HCT116 (cell line): ENCODE measurements at regions not wholly inside any gene's neighbourhood (a gene's known extent, or its start where the extent isn't known, plus 50 kb on each side); places are given as distances from the start of the nearest gene placed in this dataset.

Source experiments
- ATAC-seq: fragments of 200-7000 bp; cut with Tn5 transposase; 2 replicates; pipeline ENCODE4 v1.9.1; 2020; ENCODE audit warnings: mild to moderate bottlenecking, moderate library complexity
- BruUV-seq: library from RNA; stranded (reverse); fragments of 400-500 nt; replicated peaks from 2 replicates; lab custom pipeline; 2021; lab: Mats Ljungman, UMichigan
- CTCF ChIA-PET: fragments of 300-600 bp; sonication (Branson Sonifier 250); formaldehyde crosslinking; loops from one replicate; lab custom pipeline; 2021; ENCODE audit warnings: antibody characterized with exemption; lab: Charles Lee
- POLR2A ChIA-PET: fragments of 300-600, 350-600 bp; sonication (Branson Sonifier 250); formaldehyde crosslinking; loops from one replicate; lab custom pipeline; 2021; ENCODE audit warnings: antibody characterized with exemption; lab: Charles Lee
- RAD21 ChIA-PET, 2 experiments: fragments of 300-600 bp; sonication (Branson Sonifier 250); formaldehyde crosslinking; loops; one replicate each; lab custom pipeline; 2023; ENCODE audit warnings: low total read pairs in 2 of 2; ENCODE audit not compliant: uncharacterized antibody in 2 of 2, unreplicated experiment in 2 of 2, low non-redundant PET in 1 of 2; lab: Charles Lee
- DNase-seq: peaks from one replicate; pipeline ENCODE4 v3.0.0-alpha.2; 2010; ENCODE audit warnings: low read depth, low spot score
- H2AFZ ChIP-seq: fragments of 200-600 bp; shearing (Covaris generic), sonication (generic); 2 replicates; pipeline ENCODE4 v1.6.1; 2017; ENCODE audit warnings: low read depth, mixed run types, mixed read lengths, antibody characterized with exemption, low read length; ENCODE audit not compliant: poor library complexity, severe bottlenecking
- H3K27ac ChIP-seq: 2 replicates; pipeline ENCODE4 v1.5.1; 2012; ENCODE audit warnings: low read depth, low read length
- H3K27me3 ChIP-seq: fragments of 200-600 bp; sonication (generic); 2 replicates; pipeline ENCODE4 v1.6.1; 2016; ENCODE audit warnings: mixed run types, low read length, mixed read lengths; ENCODE audit not compliant: insufficient read depth
- H3K36me3 ChIP-seq, 2 experiments: fragments of 200-500 bp in 1 of 2; fragments of 200-600 bp in 1 of 2; sonication (Bioruptor generic) in 1 of 2; sonication (generic) in 1 of 2; 2 replicates each; pipeline versions ENCODE4 v1.5.1 to v1.6.1; 2014 to 2016; ENCODE audit warnings: low read length in 2 of 2, inconsistent platforms in 1 of 2, mixed read lengths in 1 of 2, mixed run types in 1 of 2; ENCODE audit not compliant: insufficient read depth in 2 of 2, control insufficient read depth in 1 of 2
- H3K4me1 ChIP-seq, 2 experiments: fragments of 200-600 bp in 1 of 2; sonication (generic) in 1 of 2; 2 replicates each; pipeline versions ENCODE4 v1.5.1 to v1.6.1; 2012 to 2017; ENCODE audit warnings: low read length in 2 of 2, inconsistent platforms in 1 of 2, mild to moderate bottlenecking in 1 of 2, mixed read lengths in 1 of 2, mixed run types in 1 of 2, moderate library complexity in 1 of 2; ENCODE audit not compliant: insufficient read depth in 2 of 2, control insufficient read depth in 1 of 2
- H3K4me2 ChIP-seq: fragments of 200-600 bp; sonication (generic); 2 replicates; pipeline ENCODE4 v1.6.1; 2017; ENCODE audit warnings: mixed run types, low read length, mixed read lengths
- H3K4me3 ChIP-seq, 2 experiments: fragments of 200-600 bp in 1 of 2; sonication (generic) in 1 of 2; replicated peaks in 1 of 2; 2 replicates each; pipeline ENCODE4 v1.5.1; 2011 to 2016; ENCODE audit warnings: low read length in 2 of 2, control low read depth in 1 of 2, low read depth in 1 of 2, mild to moderate bottlenecking in 1 of 2, mixed read lengths in 1 of 2, mixed run types in 1 of 2
- H3K79me2 ChIP-seq: fragments of 200-600 bp; sonication (generic); 2 replicates; pipeline ENCODE4 v1.6.1; 2017; ENCODE audit warnings: mild to moderate bottlenecking, mixed run types, low read length, moderate library complexity, mixed read lengths; ENCODE audit not compliant: insufficient read depth
- H3K9ac ChIP-seq: fragments of 200-600 bp; sonication (generic); 2 replicates; pipeline ENCODE4 v1.6.1; 2016; ENCODE audit warnings: low read length, mixed read lengths
- H3K9me2 ChIP-seq: fragments of 200-600 bp; sonication (generic), shearing (Covaris generic); 2 replicates; pipeline ENCODE4 v1.6.1; 2017; ENCODE audit warnings: mixed run types, mild to moderate bottlenecking, moderate library complexity; ENCODE audit not compliant: insufficient read depth
- H3K9me3 ChIP-seq, 2 experiments: fragments of 200-500 bp in 1 of 2; fragments of 200-600 bp in 1 of 2; sonication (Bioruptor generic) in 1 of 2; sonication (generic) in 1 of 2; 2 replicates each; pipeline ENCODE4 v1.6.1; 2014 to 2017; ENCODE audit warnings: low read length in 2 of 2, mixed read lengths in 2 of 2, inconsistent platforms in 1 of 2, low read depth in 1 of 2, mild to moderate bottlenecking in 1 of 2, mixed run types in 1 of 2, moderate library complexity in 1 of 2; ENCODE audit not compliant: control insufficient read depth in 1 of 2, insufficient read depth in 1 of 2
- H4K20me1 ChIP-seq: fragments of 200-600 bp; sonication (generic), shearing (Covaris generic); 2 replicates; pipeline ENCODE4 v1.6.1; 2017; ENCODE audit warnings: mixed run types, mild to moderate bottlenecking, moderate library complexity; ENCODE audit not compliant: insufficient read depth
- CBX3 ChIP-seq: IDR thresholded peaks from 2 replicates; pipeline ENCODE4 v1.6.1; 2012; ENCODE audit warnings: low read depth
- ELF1 ChIP-seq: IDR thresholded peaks from 2 replicates; pipeline ENCODE4 v1.6.1; 2012; ENCODE audit warnings: low read depth, borderline replicate concordance
- EZH2 ChIP-seq: fragments of 200-600 bp; sonication (generic); IDR thresholded peaks from 2 replicates; pipeline ENCODE4 v1.6.1; 2017; ENCODE audit warnings: antibody characterized with exemption, mixed run types
- MAX ChIP-seq: IDR thresholded peaks from 2 replicates; pipeline ENCODE4 v1.6.1; 2012
- POLR2A ChIP-seq: IDR thresholded peaks from 2 replicates; pipeline ENCODE4 v1.7.0; 2011; ENCODE audit warnings: borderline replicate concordance; ENCODE audit not compliant: insufficient read depth, insufficient read length; ENCODE audit errors: extremely low read depth
- RAD21 ChIP-seq: IDR thresholded peaks from 2 replicates; pipeline ENCODE4 v1.6.1; 2012; ENCODE audit warnings: low read depth, mild to moderate bottlenecking
- intact Hi-C: fragments of 100-400 bp; cut with micrococcal nuclease; formaldehyde crosslinking; loops from 2 replicates; pipeline ENCODE4 v1.10.0; 2022

- TF ChIP-seq CBX3, result no peak
- TF ChIP-seq ELF1, result no peak
- no peak for TF ChIP-seq POLR2A
- TF ChIP-seq RAD21, result no peak
- no peak for TF ChIP-seq EZH2
- no peaks in the 10 kb centered on the region for H3K4me1 ChIP-seq
- no peak overlapping the region for H3K4me2 ChIP-seq
- ChIA-PET POLR2A (no interaction called here), RAD21 (no interaction called here), CTCF (no interaction called here)
- H3K79me2 ChIP-seq, result no peaks in the 10 kb centered on the region
- no peaks in the 10 kb centered on the region for H3K9me2 ChIP-seq
- no peaks in the 10 kb centered on the region for H3K36me3 ChIP-seq
- H3K4me3 ChIP-seq, result no peak overlapping the region
- ATAC-seq (no peak), DNase-seq (no peak)
- no TSS peak for BruUV-seq
- intact Hi-C loops, result no loop called here
- H4K20me1 ChIP-seq, result no peaks in the 10 kb centered on the region
- H3K9ac ChIP-seq, result no peak overlapping the region
- H3K27me3 ChIP-seq, result no peaks in the 10 kb centered on the region
- H3K27ac ChIP-seq, result no peak overlapping the region
- peaks cover 11 to 19% of the 10 kb centered on the region in 2 experiments; a peak in 2 of 4 replicates for H3K9me3 ChIP-seq
- no peak overlapping the region for H2AFZ ChIP-seq
Measured at GRCh38 chr20:12180107-12180661, 262.5 kb downstream of the BTBD3 start.

GRCh38 chr20:12198281-12198680 is 280.6 kb downstream of the BTBD3 start:
- Histone ChIP-seq H2AFZ (no peak overlapping the region), H3K9me2 (no peaks in the 10 kb centered on the region), H3K9ac (no peak overlapping the region), H3K36me3 (no peaks in the 10 kb centered on the region), H3K4me2 (no peak overlapping the region), H3K4me1 (no peaks in the 10 kb centered on the region), H3K27ac (no peak overlapping the region), H3K9me3 (peaks cover 17 to 29% of the 10 kb centered on the region in 2 experiments; a peak in 2 of 4 replicates), H3K79me2 (no peaks in the 10 kb centered on the region), H3K4me3 (no peak overlapping the region), H3K27me3 (no peaks in the 10 kb centered on the region), H4K20me1 (no peaks in the 10 kb centered on the region)
- RAD21 ChIA-PET, result no interaction called here
- intact Hi-C loops, result no loop called here
- ATAC-seq (no peak), DNase-seq (no peak)
- no peak for TF ChIP-seq MAX
- no TSS peak for BruUV-seq
- POLR2A ChIA-PET, result no interaction called here
- CTCF ChIA-PET, result no interaction called here
